Left lung (tissue), 4 donors: ENCODE measurements at regions not wholly inside any gene's neighbourhood (a gene's known extent, or its start where the extent isn't known, plus 50 kb on each side); places are given as distances from the start of the nearest gene placed in this dataset.

Experiments
- ATAC-seq: fragments of 200-7000 bp; cut with Tn5 transposase; one replicate; pipeline ENCODE4 v1.9.1; 2020; ENCODE audit warnings: moderate library complexity
- DNase-seq, 4 donors: peaks; one replicate each; pipeline ENCODE4 v3.0.0-alpha.2; 2013 to 2020
- H3K27ac ChIP-seq, 2 donors: fragments of 200-600 bp; sonication (generic) in 1 of 2; one replicate each; pipeline versions ENCODE4 v1.5.0 to v1.8.0; 2020 to 2021
- H3K27me3 ChIP-seq, 2 donors: fragments of 200-600 bp; sonication (generic) in 1 of 2; one replicate each; pipeline versions ENCODE4 v1.5.0 to v1.8.0; 2020 to 2021
- H3K36me3 ChIP-seq, 2 donors: fragments of 200-600 bp; sonication (generic) in 1 of 2; one replicate each; pipeline versions ENCODE4 v1.5.0 to v1.8.0; 2020 to 2021
- H3K4me1 ChIP-seq, 2 donors: fragments of 200-600 bp; one replicate each; pipeline ENCODE4 v1.8.0; 2021
- H3K4me3 ChIP-seq, 2 donors: fragments of 200-600 bp; sonication (generic) in 1 of 2; one replicate each; pipeline versions ENCODE4 v1.5.0 to v1.8.0; 2020 to 2021; ENCODE audit warnings: mild to moderate bottlenecking in 1 of 2
- H3K9me3 ChIP-seq, 2 donors: fragments of 200-600 bp; sonication (generic) in 1 of 2; one replicate each; pipeline versions ENCODE4 v1.5.0 to v1.8.0; 2020 to 2021
- intact Hi-C, 2 donors: fragments of 100-400 bp; cut with DNase I; formaldehyde crosslinking; loops; one replicate each; pipeline versions ENCODE4 v1.11.2 to v1.14.2; 2022
- TF ChIP-seq, protein P1 (sequence below), 2 donors: fragments of 200-600 bp; sonication (generic) in 1 of 2; IDR thresholded peaks; one replicate each; pipeline versions ENCODE4 v1.5.0 to v1.8.0; 2021; ENCODE audit warnings: antibody characterized with exemption in 2 of 2
- donor health status: DM: no; HTN: yes; CAD: no.
- donor health status: DM: no; HTN: no; CAD: no.

DNA sequence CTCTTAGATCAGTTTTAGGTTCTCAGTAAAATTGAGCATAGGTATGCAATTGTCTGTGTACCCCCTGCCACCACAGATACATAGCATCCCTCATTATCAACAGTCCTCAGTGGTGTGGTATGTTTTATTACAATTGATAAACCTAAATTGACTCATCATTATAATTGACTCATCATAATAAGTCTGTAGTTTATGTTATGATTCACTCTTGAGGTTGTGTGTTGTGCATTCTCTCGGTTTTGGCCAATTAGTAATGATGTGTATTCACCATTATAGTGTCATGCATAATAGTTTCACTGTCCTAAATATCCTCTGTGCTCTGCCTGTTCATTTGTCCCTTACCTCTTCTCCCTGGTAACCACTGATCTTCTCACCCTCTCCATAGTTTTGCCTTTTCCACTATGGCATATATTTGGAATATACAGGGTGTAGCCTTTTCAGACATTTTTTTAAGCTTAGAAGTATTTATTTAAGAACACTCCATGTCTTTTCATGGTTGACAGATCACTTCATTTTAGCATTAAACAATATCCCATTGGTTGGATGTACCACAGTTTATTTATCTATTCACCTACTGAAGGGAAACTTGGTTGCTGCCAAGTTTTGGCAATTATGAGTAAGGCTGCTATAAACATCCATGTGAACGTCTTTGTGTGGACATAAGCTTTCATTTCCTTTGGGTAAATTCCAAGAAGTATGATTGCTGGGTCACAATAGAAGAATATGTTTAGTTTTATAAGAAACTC lies 1620.6 kb upstream of the MIR17HG start:
- no peaks in the 10 kb centered on the region for H3K4me1 ChIP-seq
- H3K9me3 ChIP-seq: no peaks in the 10 kb centered on the region
- no peaks in the 10 kb centered on the region for H3K27me3 ChIP-seq
- DNase-seq (peak in 1 of 4 donors; percentile 3), ATAC-seq (no peak)
- H3K4me3 ChIP-seq: no peak overlapping the region
- intact Hi-C loops: no loop called here
- no peaks in the 10 kb centered on the region for H3K36me3 ChIP-seq
- H3K27ac ChIP-seq: no peak overlapping the region
- TF ChIP-seq, protein P1, sequence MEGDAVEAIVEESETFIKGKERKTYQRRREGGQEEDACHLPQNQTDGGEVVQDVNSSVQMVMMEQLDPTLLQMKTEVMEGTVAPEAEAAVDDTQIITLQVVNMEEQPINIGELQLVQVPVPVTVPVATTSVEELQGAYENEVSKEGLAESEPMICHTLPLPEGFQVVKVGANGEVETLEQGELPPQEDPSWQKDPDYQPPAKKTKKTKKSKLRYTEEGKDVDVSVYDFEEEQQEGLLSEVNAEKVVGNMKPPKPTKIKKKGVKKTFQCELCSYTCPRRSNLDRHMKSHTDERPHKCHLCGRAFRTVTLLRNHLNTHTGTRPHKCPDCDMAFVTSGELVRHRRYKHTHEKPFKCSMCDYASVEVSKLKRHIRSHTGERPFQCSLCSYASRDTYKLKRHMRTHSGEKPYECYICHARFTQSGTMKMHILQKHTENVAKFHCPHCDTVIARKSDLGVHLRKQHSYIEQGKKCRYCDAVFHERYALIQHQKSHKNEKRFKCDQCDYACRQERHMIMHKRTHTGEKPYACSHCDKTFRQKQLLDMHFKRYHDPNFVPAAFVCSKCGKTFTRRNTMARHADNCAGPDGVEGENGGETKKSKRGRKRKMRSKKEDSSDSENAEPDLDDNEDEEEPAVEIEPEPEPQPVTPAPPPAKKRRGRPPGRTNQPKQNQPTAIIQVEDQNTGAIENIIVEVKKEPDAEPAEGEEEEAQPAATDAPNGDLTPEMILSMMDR (IDR thresholded peaks at IDR 0.05): no peak

DNA sequence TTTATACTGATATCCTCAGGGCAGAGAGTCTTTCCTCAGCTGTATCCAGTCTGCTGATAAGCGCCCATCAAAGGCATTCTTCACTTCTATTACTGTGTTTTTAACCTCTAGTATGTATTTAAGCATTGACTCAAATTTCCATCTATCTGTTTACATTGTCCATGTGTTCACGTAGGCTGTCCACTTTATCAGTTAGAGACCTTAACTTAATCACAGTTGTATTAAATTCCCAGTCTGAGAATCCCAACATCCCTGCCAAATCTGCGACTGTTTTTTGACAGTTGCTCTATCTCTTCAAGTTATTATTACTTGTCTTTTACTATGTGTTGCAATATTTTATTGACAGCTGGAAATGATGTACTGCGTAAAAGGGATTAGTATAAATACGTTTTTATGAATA lies 1613.7 kb upstream of the MIR17HG start:
- Histone ChIP-seq H3K27me3 (no peaks in the 10 kb centered on the region), H3K36me3 (no peaks in the 10 kb centered on the region), H3K4me3 (no peak overlapping the region), H3K9me3 (no peaks in the 10 kb centered on the region), H3K27ac (no peak overlapping the region), H3K4me1 (no peaks in the 10 kb centered on the region)
- TF ChIP-seq, protein P1 (IDR thresholded peaks at IDR 0.05): no peak
- ATAC-seq (no peak), DNase-seq (no peak)
- intact Hi-C loops: no loop called here

DNA sequence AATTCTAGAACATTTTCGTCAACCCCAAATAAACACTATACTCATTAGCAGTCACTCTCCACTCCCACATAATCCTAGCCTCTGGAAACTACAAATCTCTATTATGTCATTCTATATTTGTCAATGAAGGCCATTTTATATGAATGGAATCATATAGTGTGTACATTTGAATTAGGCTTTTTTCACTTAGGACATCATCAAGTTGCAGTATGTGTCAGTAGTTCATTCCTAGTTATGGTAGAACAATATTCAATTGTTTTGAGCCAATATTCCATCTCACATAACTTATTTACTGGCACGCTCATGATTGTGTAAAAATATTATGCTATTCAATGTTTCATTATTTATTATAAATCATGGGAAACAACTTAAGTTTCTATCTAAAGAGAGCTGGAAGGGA lies 1610.4 kb upstream of the MIR17HG start:
- H3K9me3 ChIP-seq: no peaks in the 10 kb centered on the region
- ATAC-seq (no peak), DNase-seq (no peak)
- H3K36me3 ChIP-seq: no peaks in the 10 kb centered on the region
- TF ChIP-seq, protein P1 (IDR thresholded peaks at IDR 0.05): no peak
- no peak overlapping the region for H3K4me3 ChIP-seq
- H3K27ac ChIP-seq: no peak overlapping the region
- H3K4me1 ChIP-seq: no peaks in the 10 kb centered on the region
- intact Hi-C loops: no loop called here
- no peaks in the 10 kb centered on the region for H3K27me3 ChIP-seq

DNA sequence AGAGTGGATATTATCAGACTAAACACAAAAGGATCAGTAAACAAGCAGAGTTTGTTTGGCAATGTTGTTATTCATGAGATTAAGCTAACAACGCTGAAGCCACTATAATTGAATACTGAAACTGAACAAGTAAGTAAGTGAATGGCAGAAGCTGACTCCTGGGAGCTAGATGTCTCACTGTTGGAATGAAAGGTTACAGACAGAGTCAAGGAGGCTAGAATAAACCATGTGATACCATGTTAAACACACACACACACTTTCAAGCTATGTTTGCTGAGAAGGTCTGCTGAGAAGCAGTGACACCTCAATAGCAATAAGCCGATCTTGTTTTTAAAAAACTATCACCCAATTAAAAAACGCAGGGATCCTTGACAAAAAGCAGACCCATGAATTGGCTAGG lies 1609.4 kb upstream of the MIR17HG start:
- Histone ChIP-seq H3K4me3 (no peak overlapping the region), H3K9me3 (no peaks in the 10 kb centered on the region), H3K36me3 (no peaks in the 10 kb centered on the region), H3K27me3 (no peaks in the 10 kb centered on the region), H3K27ac (no peak overlapping the region), H3K4me1 (no peaks in the 10 kb centered on the region)
- TF ChIP-seq, protein P1 (IDR thresholded peaks at IDR 0.05): no peak
- no peak for ATAC-seq
- DNase-seq: no peak
- intact Hi-C loops: no loop called here

DNA sequence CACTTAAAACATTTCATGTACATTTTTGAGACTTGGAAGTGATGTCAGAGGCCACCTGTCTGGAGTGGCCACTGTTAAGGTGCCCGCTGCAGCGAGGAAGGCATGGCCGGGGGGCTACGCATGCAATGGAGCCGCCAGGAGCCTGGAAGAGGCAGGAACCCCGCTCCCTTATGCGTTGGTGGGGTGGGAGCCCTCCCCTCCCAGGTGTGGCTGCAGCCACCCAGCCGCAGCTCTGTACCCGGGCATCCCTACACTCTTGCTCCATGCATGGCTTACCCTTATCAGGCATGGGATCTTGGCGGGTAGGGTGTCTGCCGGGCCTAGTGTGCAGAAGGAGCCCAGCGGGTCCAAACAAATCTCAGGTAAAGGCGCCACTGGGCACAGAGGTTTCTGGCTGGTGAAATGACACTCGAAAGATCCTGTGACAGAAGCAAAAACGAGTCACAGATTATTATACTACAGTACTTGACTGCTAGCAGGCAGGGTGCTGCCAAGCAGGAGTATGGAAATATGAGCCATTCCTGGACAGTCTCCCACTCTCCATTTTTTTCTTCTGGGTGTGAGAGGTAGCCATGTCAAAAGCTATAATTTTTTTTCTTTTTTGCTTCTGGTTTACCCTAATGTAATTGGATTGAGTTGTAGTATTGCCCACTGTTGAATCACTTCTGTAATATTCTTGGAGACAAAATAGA lies 1606.3 kb upstream of the MIR17HG start:
- Histone ChIP-seq H3K4me3 (no peak overlapping the region), H3K4me1 (no peaks in the 10 kb centered on the region), H3K9me3 (no peaks in the 10 kb centered on the region), H3K27ac (no peak overlapping the region), H3K27me3 (no peaks in the 10 kb centered on the region), H3K36me3 (no peaks in the 10 kb centered on the region)
- DNase-seq (peak in 2 of 4 donors; percentile 16 to 49), ATAC-seq (no peak)
- TF ChIP-seq, protein P1 (IDR thresholded peaks at IDR 0.05): no peak
- intact Hi-C loops: no loop called here
